Large intestine (tissue), 3 donors: ENCODE measurements at regions not wholly inside any gene's neighbourhood (a gene's known extent, or its start where the extent isn't known, plus 50 kb on each side); places are given as distances from the start of the nearest gene placed in this dataset.
"Not testable (repeated sequence)": the region's sequence is repeated elsewhere in the genome, so short reads cannot be mapped to it uniquely, and the experiment has no call there.

Source experiments
- DNase-seq, 2 donors: peaks; one replicate each; pipeline versions ENCODE4 v3.0.0 to v3.0.0-alpha.2; 2013
- H3K27ac ChIP-seq: one replicate; pipeline ENCODE4 v1.5.1; 2013; ENCODE audit warnings: low read length
- H3K27me3 ChIP-seq: 2 replicates; pipeline ENCODE4 v1.6.1; 2013; ENCODE audit warnings: low read length; ENCODE audit not compliant: control insufficient read depth, insufficient read depth
- H3K36me3 ChIP-seq: 2 replicates; pipeline ENCODE4 v1.6.1; 2013; ENCODE audit warnings: low read length; ENCODE audit not compliant: control insufficient read depth, insufficient read depth
- H3K4me1 ChIP-seq: one replicate; pipeline ENCODE4 v1.6.1; 2013; ENCODE audit warnings: low read length; ENCODE audit not compliant: control insufficient read depth, insufficient read depth
- H3K4me3 ChIP-seq: one replicate; pipeline ENCODE4 v1.5.1; 2013; ENCODE audit warnings: low read length
- H3K9me3 ChIP-seq: one replicate; pipeline ENCODE4 v1.6.1; 2013; ENCODE audit warnings: mild to moderate bottlenecking, low read depth, low read length, moderate library complexity; ENCODE audit not compliant: control insufficient read depth
- WGBS: methylation state at CpG from one replicate; pipeline ENCODE4 v1.1.5; 2013; ENCODE audit warnings: low lambda C conversion rate; ENCODE audit not compliant: insufficient coverage; 5-methylcytosine and 5-hydroxymethylcytosine counted together

DNA sequence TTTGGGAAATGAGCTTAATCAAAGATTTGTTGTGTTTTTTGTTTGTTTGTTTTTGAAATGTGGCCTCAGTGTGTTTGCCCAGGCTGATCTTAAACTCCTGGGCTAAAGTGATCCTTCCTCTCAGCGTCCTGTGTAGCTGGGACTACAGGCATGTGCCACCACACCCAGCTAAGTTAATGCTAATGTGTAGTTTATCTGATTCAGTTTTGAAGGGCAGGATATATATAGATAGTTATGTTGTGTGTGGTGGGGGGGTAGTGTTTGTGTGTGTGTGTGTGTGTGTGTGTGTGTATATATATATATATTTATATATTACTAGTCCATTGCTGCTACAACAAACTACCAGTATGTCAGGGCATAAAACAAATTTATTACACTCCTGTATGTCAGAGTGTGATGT lies 108.1 kb upstream of the PTPN20 start:
- not testable (repeated sequence) for H3K4me1 ChIP-seq, H3K9me3 ChIP-seq, H3K27ac ChIP-seq, H3K4me3 ChIP-seq, H3K27me3 ChIP-seq, DNase-seq, H3K36me3 ChIP-seq
- WGBS, result no CpG with 5 or more reads among the region's 1 CpG

DNA sequence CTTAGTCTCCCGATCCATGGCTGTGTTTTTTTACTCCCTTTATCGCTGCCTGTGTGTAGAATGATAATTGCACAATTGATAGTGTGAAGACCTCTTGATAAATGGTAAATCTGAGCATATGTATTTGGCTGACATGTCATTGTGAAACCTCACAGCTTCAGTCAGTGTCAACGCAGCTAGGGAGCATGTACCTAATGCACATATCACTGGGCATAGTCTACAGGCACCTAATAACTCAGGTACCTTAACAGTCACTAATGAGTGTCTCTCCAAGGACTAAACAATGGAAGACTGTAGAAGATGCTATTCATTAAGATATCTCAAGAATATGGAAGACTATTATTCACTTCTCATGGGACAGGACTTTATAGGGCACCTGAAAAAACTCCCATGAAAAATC lies 101.0 kb upstream of the PTPN20 start:
- H3K36me3 ChIP-seq, H3K27ac ChIP-seq, H3K9me3 ChIP-seq, H3K4me1 ChIP-seq, DNase-seq, H3K27me3 ChIP-seq, H3K4me3 ChIP-seq: not testable (repeated sequence)
- no CpG with 5 or more reads among the region's 3 CpGs for WGBS

- DNase-seq, H3K27ac ChIP-seq, H3K27me3 ChIP-seq, H3K9me3 ChIP-seq, H3K36me3 ChIP-seq, H3K4me1 ChIP-seq, H3K4me3 ChIP-seq: not testable (repeated sequence)
- WGBS, result no CpG with 5 or more reads among the region's 18 CpGs
Observed at GRCh38 chr10:46816126-46816525, 95.1 kb upstream of the PTPN20 start.

- H3K27me3 ChIP-seq, H3K36me3 ChIP-seq, DNase-seq, H3K4me1 ChIP-seq, H3K9me3 ChIP-seq, H3K4me3 ChIP-seq, H3K27ac ChIP-seq: not testable (repeated sequence)
- WGBS, result no CpG with 5 or more reads among the region's 11 CpGs
Observed at GRCh38 chr10:46840393-46841050, 70.7 kb upstream of the PTPN20 start.

GRCh38 chr10:46841051-46841593 lies 70.1 kb upstream of the PTPN20 start:
- not testable (repeated sequence) for H3K4me1 ChIP-seq, DNase-seq, H3K9me3 ChIP-seq, H3K27me3 ChIP-seq, H3K27ac ChIP-seq, H3K4me3 ChIP-seq, H3K36me3 ChIP-seq
- no CpG with 5 or more reads among the region's 10 CpGs for WGBS

DNA sequence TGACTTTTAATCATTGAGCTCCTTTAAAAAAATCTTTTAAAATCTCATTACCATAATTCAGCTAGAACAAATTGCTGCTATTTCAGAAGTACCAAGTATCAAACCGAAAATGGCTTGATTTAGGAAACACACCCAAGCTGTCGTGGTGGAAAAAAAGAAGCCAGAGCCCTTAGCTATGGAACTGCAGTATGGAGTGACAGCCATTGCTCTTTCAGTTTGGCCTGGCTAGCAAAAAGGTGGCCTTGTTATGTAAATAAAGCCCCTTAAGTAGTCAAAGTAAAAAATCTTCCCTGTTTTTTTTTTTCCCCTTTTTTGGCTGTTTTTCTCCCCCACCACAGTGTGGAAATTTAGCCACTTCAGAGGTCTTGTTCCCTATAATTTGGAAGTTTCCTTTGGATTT lies 66.0 kb upstream of the PTPN20 start:
- DNase-seq, H3K27ac ChIP-seq, H3K27me3 ChIP-seq, H3K36me3 ChIP-seq, H3K4me1 ChIP-seq, H3K4me3 ChIP-seq, H3K9me3 ChIP-seq: not testable (repeated sequence)
- no CpG with 5 or more reads among the region's 2 CpGs for WGBS

GRCh38 chr10:46845640-46846039 lies 65.6 kb upstream of the PTPN20 start:
- H3K36me3 ChIP-seq, H3K9me3 ChIP-seq, H3K27ac ChIP-seq, H3K4me3 ChIP-seq, H3K27me3 ChIP-seq, DNase-seq, H3K4me1 ChIP-seq: not testable (repeated sequence)
- no CpG with 5 or more reads among the region's 6 CpGs for WGBS

- H3K36me3 ChIP-seq, DNase-seq, H3K27me3 ChIP-seq, H3K4me3 ChIP-seq, H3K27ac ChIP-seq, H3K4me1 ChIP-seq, H3K9me3 ChIP-seq: not testable (repeated sequence)
- WGBS, result no CpG with 5 or more reads among the region's 1 CpG
Observed at GRCh38 chr10:46860753-46861152, 50.5 kb upstream of the PTPN20 start.
